ENCODE measurements at regions not wholly inside any gene's neighbourhood (a gene's known extent, or its start where the extent isn't known, plus 50 kb on each side); places are given as distances from the start of the nearest gene placed in this dataset.

- TF ChIP-seq CTCF (IDR thresholded peaks at IDR 0.05) (no peak), POLR2A (IDR thresholded peaks at IDR 0.05) (no peak), POLR2AphosphoS5 (IDR thresholded peaks at IDR 0.05) (no peak), EP300 (IDR thresholded peaks at IDR 0.05) (no peak)
Measured at GRCh38 chr11:97289823-97290222, 900.0 kb downstream of the JRKL start.

Measured in sigmoid colon (tissue), 4 donors.